HG03439 (cell line): ENCODE measurements at regions not wholly inside any gene's neighbourhood (a gene's known extent, or its start where the extent isn't known, plus 50 kb on each side); places are given as distances from the start of the nearest gene placed in this dataset.
"Not testable (repeated sequence)": the region's sequence is repeated elsewhere in the genome, so short reads cannot be mapped to it uniquely, and the experiment has no call there.

Experiments used
- ATAC-seq: cut with Tn5 transposase; IDR thresholded peaks from one replicate; pipeline ENCODE4 v1.9.1; 2021; ENCODE audit warnings: mild to moderate bottlenecking, moderate library complexity; ENCODE audit not compliant: unreplicated experiment

GRCh38 chr7:85381212-85381611 lies 194.4 kb upstream of the SEMA3D start:
- ATAC-seq = no peak

- no peak for ATAC-seq
These were observed 189.7 kb upstream of the SEMA3D start for GRCh38 chr7:85376589-85376988.

GRCh38 chr7:85356916-85357315 lies 170.1 kb upstream of the SEMA3D start:
- no peak for ATAC-seq

GRCh38 chr7:85343484-85343883 lies 156.6 kb upstream of the SEMA3D start:
- ATAC-seq = no peak

GRCh38 chr7:85342781-85343180 lies 155.9 kb upstream of the SEMA3D start:
- no peak for ATAC-seq

GRCh38 chr7:85341973-85342372 lies 155.1 kb upstream of the SEMA3D start:
- ATAC-seq = no peak

GRCh38 chr7:85341121-85341520 lies 154.3 kb upstream of the SEMA3D start:
- no peak for ATAC-seq

- no peak for ATAC-seq
These were observed 149.2 kb upstream of the SEMA3D start for GRCh38 chr7:85336086-85336485.

GRCh38 chr7:85335113-85335512 lies 148.3 kb upstream of the SEMA3D start:
- ATAC-seq = not testable (repeated sequence)

GRCh38 chr7:85328456-85328998 lies 141.7 kb upstream of the SEMA3D start:
- ATAC-seq = no peak

- ATAC-seq = no peak
These were observed 137.4 kb upstream of the SEMA3D start for GRCh38 chr7:85324145-85324799.

- no peak for ATAC-seq
These were observed 135.4 kb upstream of the SEMA3D start for GRCh38 chr7:85322252-85322651.

GRCh38 chr7:85320699-85321476 lies 134.0 kb upstream of the SEMA3D start:
- ATAC-seq = no peak

- ATAC-seq = no peak
These were observed 129.6 kb upstream of the SEMA3D start for GRCh38 chr7:85316489-85316888.

GRCh38 chr7:85310301-85310700 lies 123.4 kb upstream of the SEMA3D start:
- ATAC-seq = no peak

GRCh38 chr7:85306115-85306514 lies 119.3 kb upstream of the SEMA3D start:
- no peak for ATAC-seq

GRCh38 chr7:85294176-85294575 lies 107.3 kb upstream of the SEMA3D start:
- ATAC-seq = no peak

GRCh38 chr7:85292908-85293576 lies 106.2 kb upstream of the SEMA3D start:
- ATAC-seq = no peak

- no peak for ATAC-seq
These were observed 103.4 kb upstream of the SEMA3D start for GRCh38 chr7:85290269-85290668.

- ATAC-seq = no peak
These were observed 102.4 kb upstream of the SEMA3D start for GRCh38 chr7:85289279-85289678.

- no peak for ATAC-seq
These were observed 100.4 kb upstream of the SEMA3D start for GRCh38 chr7:85287106-85287825.
